ENCODE measurements at regions not wholly inside any gene's neighbourhood (a gene's known extent, or its start where the extent isn't known, plus 50 kb on each side); places are given as distances from the start of the nearest gene placed in this dataset.

DNA sequence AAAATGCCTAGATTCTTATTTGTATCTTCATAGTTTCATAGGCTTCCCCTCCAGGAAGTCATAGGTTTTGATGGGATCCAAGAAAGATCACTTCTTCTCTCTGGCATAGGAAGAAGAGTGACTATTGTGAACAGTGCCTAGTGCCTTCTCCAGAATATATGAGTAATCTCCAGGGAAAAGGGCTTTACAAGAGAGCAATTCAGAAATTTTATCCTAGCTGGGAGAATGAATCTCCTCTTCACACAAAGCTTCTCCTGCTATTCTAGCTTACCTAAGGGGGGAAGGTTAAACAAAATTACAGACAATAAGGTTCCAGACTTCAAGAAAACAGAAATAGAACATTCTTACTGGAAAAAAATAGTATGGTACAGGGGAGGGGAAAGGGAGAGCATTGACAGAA, 1193.3 kb upstream of the CDH6 start:
- no peak for TF ChIP-seq POLR2AphosphoS5 (IDR thresholded peaks at IDR 0.05; ENCODE audit: insufficient read depth, low read depth, low read length)
- no peak for TF ChIP-seq CTCF (IDR thresholded peaks at IDR 0.05; ENCODE audit: extremely low read depth in 1 of 2, insufficient read depth in 1 of 2, low read depth in 1 of 2, low read length in 2 of 2)
- no peak for TF ChIP-seq POLR2A (IDR thresholded peaks at IDR 0.05; ENCODE audit: low read depth, low read length)
- TF ChIP-seq, protein P1, sequence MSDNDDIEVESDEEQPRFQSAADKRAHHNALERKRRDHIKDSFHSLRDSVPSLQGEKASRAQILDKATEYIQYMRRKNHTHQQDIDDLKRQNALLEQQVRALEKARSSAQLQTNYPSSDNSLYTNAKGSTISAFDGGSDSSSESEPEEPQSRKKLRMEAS (IDR thresholded peaks at IDR 0.05; ENCODE audit: insufficient read depth, insufficient read length) = no peak
- TF ChIP-seq EZH2 (IDR thresholded peaks at IDR 0.05; ENCODE audit: borderline replicate concordance, low read depth, low read length, severe bottlenecking) = no peak
- TF ChIP-seq JUN (IDR thresholded peaks at IDR 0.05; ENCODE audit: borderline replicate concordance, insufficient read depth, insufficient read length, low read depth) = no peak
- TF ChIP-seq FOS (IDR thresholded peaks at IDR 0.05; ENCODE audit: borderline replicate concordance, insufficient read depth, low read length) = no peak

Measured in endothelial cell of umbilical vein (primary cell).